AG08395 (cell line): ENCODE measurements at regions not wholly inside any gene's neighbourhood (a gene's known extent, or its start where the extent isn't known, plus 50 kb on each side); places are given as distances from the start of the nearest gene placed in this dataset.

ENCODE experiments used
- DNase-seq: peaks from one replicate; pipeline ENCODE4 v3.0.0; 2012; ENCODE audit warnings: mixed read lengths, low spot score

GRCh38 chr13:109644956-109645355 is 141.4 kb downstream of the IRS2 start:
- no peak for DNase-seq

GRCh38 chr13:109644069-109644750 is 142.2 kb downstream of the IRS2 start:
- no peak for DNase-seq

- no peak for DNase-seq
Measured at GRCh38 chr13:109642358-109642757, 144.0 kb downstream of the IRS2 start.

GRCh38 chr13:109636736-109637135 is 149.6 kb downstream of the IRS2 start:
- no peak for DNase-seq

GRCh38 chr13:109631069-109631468 is 155.3 kb downstream of the IRS2 start:
- DNase-seq = no peak

- DNase-seq = no peak
Measured at GRCh38 chr13:109630271-109630670, 156.1 kb downstream of the IRS2 start.

GRCh38 chr13:109629737-109630136 is 156.6 kb downstream of the IRS2 start:
- no peak for DNase-seq

GRCh38 chr13:109628251-109628699 is 158.1 kb downstream of the IRS2 start:
- DNase-seq = peak; percentile 78

GRCh38 chr13:109627649-109628048 is 158.7 kb downstream of the IRS2 start:
- no peak for DNase-seq

GRCh38 chr13:109626386-109627171 is 159.8 kb downstream of the IRS2 start:
- DNase-seq = no peak

- no peak for DNase-seq
Measured at GRCh38 chr13:109625156-109625555, 161.2 kb downstream of the IRS2 start.

GRCh38 chr13:109622006-109622405 is 164.4 kb downstream of the IRS2 start:
- no peak for DNase-seq

GRCh38 chr13:109615721-109616420 is 170.5 kb downstream of the IRS2 start:
- no peak for DNase-seq

- DNase-seq = no peak
Measured at GRCh38 chr13:109611912-109612691, 174.3 kb downstream of the IRS2 start.

GRCh38 chr13:109610517-109610916 is 175.9 kb downstream of the IRS2 start:
- DNase-seq = no peak

- DNase-seq = no peak
Measured at GRCh38 chr13:109608503-109608902, 177.9 kb downstream of the IRS2 start.

- no peak for DNase-seq
Measured at GRCh38 chr13:109608059-109608458, 178.3 kb downstream of the IRS2 start.

- DNase-seq = no peak
Measured at GRCh38 chr13:109606520-109606919, 179.9 kb downstream of the IRS2 start.

- DNase-seq = no peak
Measured at GRCh38 chr13:109605846-109606245, 180.5 kb downstream of the IRS2 start.

- no peak for DNase-seq
Measured at GRCh38 chr13:109604894-109605293, 181.5 kb downstream of the IRS2 start.

- no peak for DNase-seq
Measured at GRCh38 chr13:109602356-109602755, 184.0 kb downstream of the IRS2 start.
